HCT116 (cell line): ENCODE measurements at regions not wholly inside any gene's neighbourhood (a gene's known extent, or its start where the extent isn't known, plus 50 kb on each side); places are given as distances from the start of the nearest gene placed in this dataset.

Experiments
- ATAC-seq: fragments of 200-7000 bp; cut with Tn5 transposase; 2 replicates; pipeline ENCODE4 v1.9.1; 2020; ENCODE audit warnings: mild to moderate bottlenecking, moderate library complexity
- BruUV-seq: library from RNA; stranded (reverse); fragments of 400-500 nt; replicated peaks from 2 replicates; lab custom pipeline; 2021; lab: Mats Ljungman, UMichigan
- CTCF ChIA-PET: fragments of 300-600 bp; sonication (Branson Sonifier 250); formaldehyde crosslinking; loops from one replicate; lab custom pipeline; 2021; ENCODE audit warnings: antibody characterized with exemption; lab: Charles Lee
- POLR2A ChIA-PET: fragments of 300-600, 350-600 bp; sonication (Branson Sonifier 250); formaldehyde crosslinking; loops from one replicate; lab custom pipeline; 2021; ENCODE audit warnings: antibody characterized with exemption; lab: Charles Lee
- RAD21 ChIA-PET, 2 experiments: fragments of 300-600 bp; sonication (Branson Sonifier 250); formaldehyde crosslinking; loops; one replicate each; lab custom pipeline; 2023; ENCODE audit warnings: low total read pairs in 2 of 2; ENCODE audit not compliant: uncharacterized antibody in 2 of 2, unreplicated experiment in 2 of 2, low non-redundant PET in 1 of 2; lab: Charles Lee
- DNase-seq: peaks from one replicate; pipeline ENCODE4 v3.0.0-alpha.2; 2010; ENCODE audit warnings: low read depth, low spot score
- H2AFZ ChIP-seq: fragments of 200-600 bp; shearing (Covaris generic), sonication (generic); 2 replicates; pipeline ENCODE4 v1.6.1; 2017; ENCODE audit warnings: low read depth, mixed run types, mixed read lengths, antibody characterized with exemption, low read length; ENCODE audit not compliant: poor library complexity, severe bottlenecking
- H3K27ac ChIP-seq: 2 replicates; pipeline ENCODE4 v1.5.1; 2012; ENCODE audit warnings: low read depth, low read length
- H3K27me3 ChIP-seq: fragments of 200-600 bp; sonication (generic); 2 replicates; pipeline ENCODE4 v1.6.1; 2016; ENCODE audit warnings: mixed run types, low read length, mixed read lengths; ENCODE audit not compliant: insufficient read depth
- H3K36me3 ChIP-seq, 2 experiments: fragments of 200-500 bp in 1 of 2; fragments of 200-600 bp in 1 of 2; sonication (Bioruptor generic) in 1 of 2; sonication (generic) in 1 of 2; 2 replicates each; pipeline versions ENCODE4 v1.5.1 to v1.6.1; 2014 to 2016; ENCODE audit warnings: low read length in 2 of 2, inconsistent platforms in 1 of 2, mixed read lengths in 1 of 2, mixed run types in 1 of 2; ENCODE audit not compliant: insufficient read depth in 2 of 2, control insufficient read depth in 1 of 2
- H3K4me1 ChIP-seq, 2 experiments: fragments of 200-600 bp in 1 of 2; sonication (generic) in 1 of 2; 2 replicates each; pipeline versions ENCODE4 v1.5.1 to v1.6.1; 2012 to 2017; ENCODE audit warnings: low read length in 2 of 2, inconsistent platforms in 1 of 2, mild to moderate bottlenecking in 1 of 2, mixed read lengths in 1 of 2, mixed run types in 1 of 2, moderate library complexity in 1 of 2; ENCODE audit not compliant: insufficient read depth in 2 of 2, control insufficient read depth in 1 of 2
- H3K4me2 ChIP-seq: fragments of 200-600 bp; sonication (generic); 2 replicates; pipeline ENCODE4 v1.6.1; 2017; ENCODE audit warnings: mixed run types, low read length, mixed read lengths
- H3K4me3 ChIP-seq, 2 experiments: fragments of 200-600 bp in 1 of 2; sonication (generic) in 1 of 2; replicated peaks in 1 of 2; 2 replicates each; pipeline ENCODE4 v1.5.1; 2011 to 2016; ENCODE audit warnings: low read length in 2 of 2, control low read depth in 1 of 2, low read depth in 1 of 2, mild to moderate bottlenecking in 1 of 2, mixed read lengths in 1 of 2, mixed run types in 1 of 2
- H3K79me2 ChIP-seq: fragments of 200-600 bp; sonication (generic); 2 replicates; pipeline ENCODE4 v1.6.1; 2017; ENCODE audit warnings: mild to moderate bottlenecking, mixed run types, low read length, moderate library complexity, mixed read lengths; ENCODE audit not compliant: insufficient read depth
- H3K9ac ChIP-seq: fragments of 200-600 bp; sonication (generic); 2 replicates; pipeline ENCODE4 v1.6.1; 2016; ENCODE audit warnings: low read length, mixed read lengths
- H3K9me2 ChIP-seq: fragments of 200-600 bp; sonication (generic), shearing (Covaris generic); 2 replicates; pipeline ENCODE4 v1.6.1; 2017; ENCODE audit warnings: mixed run types, mild to moderate bottlenecking, moderate library complexity; ENCODE audit not compliant: insufficient read depth
- H3K9me3 ChIP-seq, 2 experiments: fragments of 200-500 bp in 1 of 2; fragments of 200-600 bp in 1 of 2; sonication (Bioruptor generic) in 1 of 2; sonication (generic) in 1 of 2; 2 replicates each; pipeline ENCODE4 v1.6.1; 2014 to 2017; ENCODE audit warnings: low read length in 2 of 2, mixed read lengths in 2 of 2, inconsistent platforms in 1 of 2, low read depth in 1 of 2, mild to moderate bottlenecking in 1 of 2, mixed run types in 1 of 2, moderate library complexity in 1 of 2; ENCODE audit not compliant: control insufficient read depth in 1 of 2, insufficient read depth in 1 of 2
- H4K20me1 ChIP-seq: fragments of 200-600 bp; sonication (generic), shearing (Covaris generic); 2 replicates; pipeline ENCODE4 v1.6.1; 2017; ENCODE audit warnings: mixed run types, mild to moderate bottlenecking, moderate library complexity; ENCODE audit not compliant: insufficient read depth
- CEBPB ChIP-seq: IDR thresholded peaks from 2 replicates; pipeline ENCODE4 v1.6.1; 2012; ENCODE audit warnings: low read depth
- EZH2 ChIP-seq: fragments of 200-600 bp; sonication (generic); IDR thresholded peaks from 2 replicates; pipeline ENCODE4 v1.6.1; 2017; ENCODE audit warnings: antibody characterized with exemption, mixed run types
- EZH2phosphoT487 ChIP-seq: fragments of 200-600 bp; IDR thresholded peaks from 2 replicates; pipeline ENCODE4 v1.6.1; 2018; ENCODE audit warnings: antibody characterized with exemption, borderline replicate concordance
- POLR2A ChIP-seq: IDR thresholded peaks from 2 replicates; pipeline ENCODE4 v1.7.0; 2011; ENCODE audit warnings: borderline replicate concordance; ENCODE audit not compliant: insufficient read depth, insufficient read length; ENCODE audit errors: extremely low read depth
- RAD21 ChIP-seq: IDR thresholded peaks from 2 replicates; pipeline ENCODE4 v1.6.1; 2012; ENCODE audit warnings: low read depth, mild to moderate bottlenecking
- SIN3A ChIP-seq: IDR thresholded peaks from 2 replicates; pipeline ENCODE4 v1.6.1; 2012; ENCODE audit warnings: low read depth
- SRF ChIP-seq: IDR thresholded peaks from 2 replicates; pipeline ENCODE4 v1.6.1; 2012; ENCODE audit warnings: low read depth
- TCF7L2 ChIP-seq: IDR thresholded peaks from 2 replicates; pipeline ENCODE4 v1.7.0; 2011; ENCODE audit warnings: borderline replicate concordance, inconsistent platforms; ENCODE audit not compliant: insufficient read depth, insufficient read length; ENCODE audit errors: extremely low read depth
- YY1 ChIP-seq: IDR thresholded peaks from 2 replicates; pipeline ENCODE4 v1.6.1; 2011; ENCODE audit warnings: low read length, low read depth, moderate library complexity, mild to moderate bottlenecking; ENCODE audit not compliant: insufficient replicate concordance; ENCODE audit errors: extremely low read depth
- ZFX ChIP-seq: fragments of 450-650 bp; IDR thresholded peaks from 2 replicates; pipeline ENCODE4 v1.6.1; 2017
- ZNF274 ChIP-seq: fragments of 200-500 bp; sonication (Bioruptor generic); IDR thresholded peaks from 2 replicates; pipeline ENCODE4 v1.6.1; 2014; ENCODE audit warnings: mild to moderate bottlenecking, low read depth, low read length, inconsistent platforms
- intact Hi-C: fragments of 100-400 bp; cut with micrococcal nuclease; formaldehyde crosslinking; loops from 2 replicates; pipeline ENCODE4 v1.10.0; 2022
- TF ChIP-seq, protein P1 (sequence below): IDR thresholded peaks from 2 replicates; pipeline ENCODE4 v1.6.1; 2012

DNA sequence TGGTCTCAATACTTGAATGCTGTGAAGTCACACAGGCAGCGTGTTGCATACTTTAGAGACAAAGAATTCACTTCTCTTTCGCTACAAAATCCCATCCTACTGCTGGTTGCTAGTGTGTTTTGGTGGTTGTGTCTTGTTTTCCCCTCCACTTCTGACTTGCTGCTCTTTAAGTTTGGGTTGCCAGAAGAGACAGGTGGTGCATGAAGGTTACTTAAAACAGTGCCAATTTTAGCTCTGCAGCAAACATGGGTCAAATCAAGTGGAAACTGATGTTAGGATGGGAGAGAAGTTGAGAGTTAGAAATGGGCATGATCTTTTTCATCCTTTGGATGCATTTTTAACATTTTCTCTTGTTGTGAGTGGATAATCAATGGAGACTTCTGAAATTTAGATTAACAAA, 136.2 kb upstream of the KCNH7 start:
- H3K36me3 ChIP-seq = no peaks in the 10 kb centered on the region
- no peaks in the 10 kb centered on the region for H3K4me1 ChIP-seq
- peaks cover 10% of the 10 kb centered on the region; the same call in 1 of the 2 replicates for H3K27me3 ChIP-seq
- ATAC-seq = no peak
- intact Hi-C loops = no loop called here
- no peak overlapping the region for H3K4me2 ChIP-seq
- no peaks in the 10 kb centered on the region for H3K9me2 ChIP-seq
- POLR2A ChIA-PET = no interaction called here
- no peak for DNase-seq
- H3K9ac ChIP-seq = no peak overlapping the region
- TF ChIP-seq ZNF274 (no peak), RAD21 (no peak), SRF (no peak), SIN3A (no peak), EZH2phosphoT487 (no peak), POLR2A (no peak)
- TF ChIP-seq, protein P1, sequence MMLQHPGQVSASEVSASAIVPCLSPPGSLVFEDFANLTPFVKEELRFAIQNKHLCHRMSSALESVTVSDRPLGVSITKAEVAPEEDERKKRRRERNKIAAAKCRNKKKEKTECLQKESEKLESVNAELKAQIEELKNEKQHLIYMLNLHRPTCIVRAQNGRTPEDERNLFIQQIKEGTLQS = no peak
- no TSS peak for BruUV-seq
- no peak overlapping the region for H3K4me3 ChIP-seq
- no peaks in the 10 kb centered on the region for H4K20me1 ChIP-seq
- H2AFZ ChIP-seq = no peak overlapping the region
- CTCF ChIA-PET = no interaction called here
- no peak overlapping the region for H3K27ac ChIP-seq
- H3K9me3 ChIP-seq = no peaks in the 10 kb centered on the region
- RAD21 ChIA-PET = no interaction called here
- no peaks in the 10 kb centered on the region for H3K79me2 ChIP-seq

DNA sequence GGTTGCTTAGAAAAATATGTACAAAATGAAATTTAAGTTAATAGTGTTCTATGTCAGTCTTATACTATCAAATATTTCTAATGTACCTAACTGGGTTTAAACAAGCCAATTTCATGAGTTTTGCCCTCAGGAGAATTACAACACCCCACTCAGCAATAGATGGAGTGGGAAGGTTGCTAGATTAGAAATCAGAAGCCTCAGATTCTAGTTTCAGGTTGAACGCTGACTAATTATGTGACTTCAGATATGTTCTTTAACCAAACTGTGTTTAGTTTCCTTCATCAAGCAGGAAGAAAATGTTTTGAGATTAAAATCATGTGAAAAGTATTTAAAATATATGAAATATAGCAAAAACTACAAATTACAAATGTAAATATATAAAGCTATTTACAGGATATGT, 133.8 kb upstream of the KCNH7 start:
- no peaks in the 10 kb centered on the region for H3K4me1 ChIP-seq
- no peak overlapping the region for H3K27ac ChIP-seq
- RAD21 ChIA-PET = no interaction called here
- no peaks in the 10 kb centered on the region for H3K79me2 ChIP-seq
- no peak for ATAC-seq
- BruUV-seq = no TSS peak
- DNase-seq = no peak
- no peaks in the 10 kb centered on the region for H3K36me3 ChIP-seq
- H3K9me3 ChIP-seq = no peaks in the 10 kb centered on the region
- intact Hi-C loops = no loop called here
- TF ChIP-seq CEBPB (no peak), EZH2 (no peak), ZFX (no peak), RAD21 (no peak), YY1 (no peak), TCF7L2 (no peak)
- H3K4me3 ChIP-seq = no peak overlapping the region
- POLR2A ChIA-PET = no interaction called here
- no peak overlapping the region for H3K9ac ChIP-seq
- H3K4me2 ChIP-seq = no peak overlapping the region
- peaks cover 10% of the 10 kb centered on the region; the same call in 1 of the 2 replicates for H3K27me3 ChIP-seq
- no peaks in the 10 kb centered on the region for H3K9me2 ChIP-seq
- H4K20me1 ChIP-seq = no peaks in the 10 kb centered on the region
- CTCF ChIA-PET = no interaction called here
- no peak overlapping the region for H2AFZ ChIP-seq
